ENCODE measurements at regions not wholly inside any gene's neighbourhood (a gene's known extent, or its start where the extent isn't known, plus 50 kb on each side); places are given as distances from the start of the nearest gene placed in this dataset.

DNA sequence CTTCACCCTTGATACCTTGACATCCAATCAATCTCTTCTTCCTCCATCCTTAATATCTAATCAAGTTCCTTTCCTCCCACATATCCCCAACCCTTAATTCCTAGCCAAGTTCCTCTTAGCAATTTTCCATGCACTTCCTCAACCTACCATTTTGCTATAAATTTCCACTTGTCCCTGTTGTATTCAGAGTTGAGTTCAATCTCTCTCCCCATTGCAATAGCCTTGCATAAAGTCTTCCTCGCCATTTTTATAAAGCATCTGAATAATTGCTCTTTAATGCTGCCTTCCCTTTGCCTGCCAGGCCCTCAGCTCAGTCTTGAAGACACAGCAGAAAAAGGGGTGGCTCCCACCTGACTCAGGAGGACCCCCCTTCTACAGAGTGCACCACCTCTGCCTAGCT lies 390.3 kb downstream of the HHIPL2 start (continued):
- TF ChIP-seq SUZ12 (IDR thresholded peaks at IDR 0.05; ENCODE audit: low read length) (no peak), BCL11A (IDR thresholded peaks at IDR 0.05; ENCODE audit: low read depth in 2 of 2, low read length in 2 of 2) (no peak), KDM4A (IDR thresholded peaks at IDR 0.05; ENCODE audit: low read depth, low read length, severe bottlenecking) (no peak), CREB1 (IDR thresholded peaks at IDR 0.05) (no peak), CBX5 (IDR thresholded peaks at IDR 0.05; ENCODE audit: low read depth, low read length) (no peak)
- TF ChIP-seq, protein P1, sequence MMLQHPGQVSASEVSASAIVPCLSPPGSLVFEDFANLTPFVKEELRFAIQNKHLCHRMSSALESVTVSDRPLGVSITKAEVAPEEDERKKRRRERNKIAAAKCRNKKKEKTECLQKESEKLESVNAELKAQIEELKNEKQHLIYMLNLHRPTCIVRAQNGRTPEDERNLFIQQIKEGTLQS (IDR thresholded peaks at IDR 0.05; ENCODE audit: insufficient read depth, low read depth, low read length) = no peak

Data from H1 (cell line).